B cell (primary cell): ENCODE measurements at regions not wholly inside any gene's neighbourhood (a gene's known extent, or its start where the extent isn't known, plus 50 kb on each side); places are given as distances from the start of the nearest gene placed in this dataset.

Experiments used
- EZH2 ChIP-seq: IDR thresholded peaks from 2 replicates; pipeline ENCODE4 v1.6.1; 2012; ENCODE audit warnings: borderline replicate concordance, low read depth, mild to moderate bottlenecking, moderate library complexity, low read length; ENCODE audit not compliant: insufficient read depth, poor library complexity, severe bottlenecking
- TF ChIP-seq, protein P1 (sequence below): fragments of 200-600 bp; IDR thresholded peaks from one replicate; pipeline ENCODE4 v1.8.0; 2022; ENCODE audit warnings: antibody characterized with exemption, mild to moderate bottlenecking

DNA sequence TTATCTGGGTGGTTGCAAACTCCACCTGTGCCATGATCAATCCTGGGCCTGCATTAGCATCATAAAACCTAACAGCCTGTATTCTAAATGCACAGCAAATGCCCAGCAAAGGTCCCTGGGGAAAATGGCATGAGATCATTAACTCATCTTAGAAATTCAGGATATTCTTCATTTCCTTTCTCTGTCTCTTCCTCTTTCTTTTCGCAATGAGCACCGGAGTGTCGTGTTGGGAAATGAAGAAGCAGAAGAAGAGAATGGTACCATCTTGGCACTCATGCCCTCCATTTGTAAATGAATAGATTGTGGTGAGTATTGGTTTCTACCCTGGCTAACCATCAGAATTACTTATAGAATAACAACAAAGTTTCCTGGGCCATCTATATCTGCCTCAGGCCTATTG is 193.6 kb downstream of the GALC start:
- TF ChIP-seq, protein P1, sequence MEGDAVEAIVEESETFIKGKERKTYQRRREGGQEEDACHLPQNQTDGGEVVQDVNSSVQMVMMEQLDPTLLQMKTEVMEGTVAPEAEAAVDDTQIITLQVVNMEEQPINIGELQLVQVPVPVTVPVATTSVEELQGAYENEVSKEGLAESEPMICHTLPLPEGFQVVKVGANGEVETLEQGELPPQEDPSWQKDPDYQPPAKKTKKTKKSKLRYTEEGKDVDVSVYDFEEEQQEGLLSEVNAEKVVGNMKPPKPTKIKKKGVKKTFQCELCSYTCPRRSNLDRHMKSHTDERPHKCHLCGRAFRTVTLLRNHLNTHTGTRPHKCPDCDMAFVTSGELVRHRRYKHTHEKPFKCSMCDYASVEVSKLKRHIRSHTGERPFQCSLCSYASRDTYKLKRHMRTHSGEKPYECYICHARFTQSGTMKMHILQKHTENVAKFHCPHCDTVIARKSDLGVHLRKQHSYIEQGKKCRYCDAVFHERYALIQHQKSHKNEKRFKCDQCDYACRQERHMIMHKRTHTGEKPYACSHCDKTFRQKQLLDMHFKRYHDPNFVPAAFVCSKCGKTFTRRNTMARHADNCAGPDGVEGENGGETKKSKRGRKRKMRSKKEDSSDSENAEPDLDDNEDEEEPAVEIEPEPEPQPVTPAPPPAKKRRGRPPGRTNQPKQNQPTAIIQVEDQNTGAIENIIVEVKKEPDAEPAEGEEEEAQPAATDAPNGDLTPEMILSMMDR, result no peak
- TF ChIP-seq EZH2, result no peak
